Fibroblast of skin of right quadriceps (primary cell): ENCODE measurements at regions not wholly inside any gene's neighbourhood (a gene's known extent, or its start where the extent isn't known, plus 50 kb on each side); places are given as distances from the start of the nearest gene placed in this dataset.

ENCODE experiments used
- DNase-seq: peaks from one replicate; pipeline ENCODE4 v3.0.0-alpha.2; 2013

DNA sequence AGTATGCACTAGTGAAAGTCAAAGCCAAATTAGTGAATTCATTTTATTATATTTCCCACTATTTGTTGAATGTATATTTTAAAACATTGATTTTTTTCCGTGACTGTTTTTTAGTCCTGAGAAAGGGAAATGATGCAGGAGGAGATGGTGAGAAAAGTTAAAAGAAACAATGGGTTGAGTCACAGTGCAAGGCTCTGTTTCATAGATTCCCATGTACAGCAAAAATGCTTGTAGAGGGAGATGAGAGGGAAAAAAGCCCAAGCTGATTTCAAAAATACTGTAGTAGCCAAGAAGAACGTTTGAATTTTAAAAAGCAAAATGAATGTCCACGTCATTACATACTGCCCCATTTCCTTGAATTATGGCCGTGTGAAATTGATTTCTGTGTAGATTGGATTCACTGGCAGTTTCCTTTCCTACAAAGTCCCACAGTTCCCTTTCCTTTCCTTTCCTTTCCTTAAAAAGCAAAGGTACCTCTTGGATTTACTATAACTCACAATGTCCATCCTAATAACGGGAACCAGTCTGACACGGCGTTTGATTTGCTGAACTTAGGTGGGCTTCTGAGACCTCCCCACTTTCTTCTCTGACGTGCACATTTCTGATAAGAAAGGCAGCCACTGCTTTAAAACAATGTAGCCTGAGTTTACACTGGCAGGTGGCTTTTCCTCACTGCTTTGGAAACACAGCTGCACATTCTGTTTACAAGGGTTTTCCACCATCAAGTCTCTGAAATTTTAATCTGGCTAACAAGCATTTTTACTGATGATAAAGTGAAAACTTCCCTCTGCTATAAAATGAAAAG, 63.7 kb downstream of the SPCS3 start:
- peak; percentile 31 for DNase-seq

DNA sequence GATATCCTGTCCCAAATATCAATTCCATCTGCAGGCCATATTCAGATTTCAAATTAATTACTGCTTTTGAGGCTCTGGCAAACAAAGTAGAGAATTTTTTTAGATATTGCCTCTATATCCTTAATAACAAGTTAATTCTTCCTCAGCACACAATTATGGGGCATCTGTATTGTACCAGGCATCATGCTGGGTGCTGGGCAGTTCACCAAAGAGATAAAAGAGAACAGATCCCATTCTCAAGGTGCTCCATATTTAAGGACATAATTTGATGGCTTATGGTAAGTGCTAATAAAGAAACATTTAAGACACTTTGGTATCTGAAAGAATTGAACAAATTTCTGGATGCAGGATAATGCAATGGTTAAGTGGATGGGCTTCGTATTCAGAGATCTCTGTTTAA, 65.8 kb downstream of the SPCS3 start:
- no peak for DNase-seq

DNA sequence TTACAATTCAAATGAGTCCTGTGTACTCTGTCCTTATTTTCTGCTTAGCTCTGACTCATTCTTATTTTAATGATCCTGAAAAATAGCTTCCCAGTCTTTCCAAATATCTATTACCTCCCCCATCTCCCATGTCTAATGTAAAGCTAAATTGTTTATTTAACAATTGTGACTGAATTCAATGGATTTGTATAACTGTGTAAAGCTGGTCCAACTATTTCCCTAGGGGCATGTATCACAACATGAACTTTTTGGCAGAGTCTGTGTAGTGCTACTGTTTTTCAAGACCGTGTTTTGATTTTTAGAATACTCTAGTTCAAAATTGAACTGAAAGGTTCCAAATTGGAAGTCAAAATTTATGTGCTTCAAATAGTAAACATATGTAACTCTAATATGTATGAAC, 67.8 kb downstream of the SPCS3 start:
- peak; percentile 78 for DNase-seq

DNA sequence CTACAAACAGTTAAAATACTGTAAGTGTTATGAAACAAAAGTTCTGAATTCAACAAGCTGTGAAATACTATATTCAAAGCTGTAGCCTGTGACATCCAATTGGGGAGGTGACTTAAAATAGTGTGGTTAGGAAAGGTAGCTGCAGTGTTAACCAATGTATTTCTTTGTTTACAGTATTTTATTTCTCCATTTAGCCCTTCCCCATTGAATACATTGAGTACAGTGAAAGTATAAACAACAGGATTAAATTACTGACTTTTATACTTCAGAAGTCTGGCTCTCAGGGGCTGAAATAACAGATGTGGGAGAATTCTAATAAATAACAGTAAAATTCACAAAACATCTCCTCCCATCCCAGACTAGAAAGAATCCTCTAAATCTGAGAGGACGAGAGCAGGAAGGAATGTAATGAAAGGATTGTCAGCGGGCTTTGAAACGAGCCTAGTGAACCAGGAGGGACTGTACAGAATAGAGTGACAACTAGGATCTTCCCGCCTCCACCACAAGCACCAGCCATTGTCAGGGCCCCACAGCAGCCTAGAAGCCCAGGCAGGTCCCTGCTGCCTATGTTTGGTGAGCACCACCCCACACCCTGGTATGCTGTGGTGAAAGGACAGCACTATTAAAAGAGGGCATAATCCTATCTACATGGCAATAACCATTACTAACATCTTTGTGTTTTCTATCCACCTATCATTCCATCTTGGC, 73.7 kb downstream of the SPCS3 start:
- peak; percentile 10 for DNase-seq

DNA sequence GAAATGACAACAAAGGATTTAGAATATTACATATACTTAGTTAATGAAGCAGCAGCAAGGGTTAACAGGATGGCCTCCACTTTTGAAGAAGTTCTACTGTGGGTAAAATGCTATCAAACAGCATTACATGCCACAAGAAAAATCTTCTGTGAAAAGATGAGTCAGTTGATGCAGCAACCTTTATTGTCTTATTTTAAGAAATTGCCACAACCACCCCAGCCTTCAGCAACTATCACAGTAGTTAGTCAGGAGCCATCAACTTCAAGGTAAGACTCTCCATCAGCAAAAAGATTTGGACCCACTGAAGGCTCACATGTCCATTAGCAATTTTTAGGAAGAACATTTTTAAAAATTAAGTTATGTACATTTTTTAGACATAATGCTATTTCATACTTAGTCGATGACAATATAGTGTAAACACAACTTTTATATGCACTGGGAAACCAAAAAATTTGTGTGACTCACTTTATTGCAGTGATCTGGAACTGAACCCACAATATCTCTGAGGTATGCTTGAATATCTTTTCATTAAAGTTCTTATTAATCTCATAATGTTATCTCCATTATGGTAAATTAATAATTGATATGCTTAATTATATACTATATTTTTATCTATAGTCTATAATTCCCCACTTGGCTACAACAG, 81.2 kb downstream of the SPCS3 start:
- peak; percentile 86 for DNase-seq

DNA sequence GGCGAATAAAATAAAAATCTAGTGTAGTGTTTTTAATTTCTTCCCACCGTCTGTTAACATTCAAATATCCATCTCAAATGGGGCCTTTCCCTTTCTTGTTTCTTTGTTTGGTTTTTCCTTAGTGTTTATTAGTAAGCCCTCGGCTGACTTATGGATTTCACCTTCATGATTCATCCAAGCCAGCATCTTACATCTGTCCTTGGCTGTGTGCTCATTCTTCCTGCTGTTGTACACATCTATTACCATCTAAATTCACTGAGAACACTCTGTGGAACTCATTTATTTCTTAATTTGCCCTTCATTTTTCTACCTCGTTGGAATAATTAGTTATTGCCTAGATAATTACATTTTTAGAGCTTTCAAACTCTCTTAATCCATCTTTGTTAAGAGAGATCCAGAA, 84.9 kb downstream of the SPCS3 start:
- DNase-seq, result peak; percentile 56

DNA sequence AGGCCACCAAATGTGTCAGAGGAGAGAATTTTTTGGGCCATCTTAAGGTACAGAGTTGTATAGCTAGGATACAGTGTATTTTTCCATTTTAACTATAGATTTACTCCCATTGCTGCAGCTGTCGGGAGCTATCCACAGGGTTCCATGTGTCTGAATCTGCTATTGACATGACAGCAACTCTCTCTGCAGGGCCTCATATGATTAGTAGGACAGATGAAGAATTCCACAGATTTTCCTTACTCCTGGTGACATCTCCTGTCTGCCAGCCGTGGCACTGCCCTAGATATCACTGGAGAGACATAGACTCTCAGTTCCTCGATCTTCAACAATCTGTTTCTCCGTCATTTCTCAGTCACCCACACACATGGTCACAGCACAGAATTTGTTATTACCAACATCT, 86.5 kb downstream of the SPCS3 start:
- no peak for DNase-seq

DNA sequence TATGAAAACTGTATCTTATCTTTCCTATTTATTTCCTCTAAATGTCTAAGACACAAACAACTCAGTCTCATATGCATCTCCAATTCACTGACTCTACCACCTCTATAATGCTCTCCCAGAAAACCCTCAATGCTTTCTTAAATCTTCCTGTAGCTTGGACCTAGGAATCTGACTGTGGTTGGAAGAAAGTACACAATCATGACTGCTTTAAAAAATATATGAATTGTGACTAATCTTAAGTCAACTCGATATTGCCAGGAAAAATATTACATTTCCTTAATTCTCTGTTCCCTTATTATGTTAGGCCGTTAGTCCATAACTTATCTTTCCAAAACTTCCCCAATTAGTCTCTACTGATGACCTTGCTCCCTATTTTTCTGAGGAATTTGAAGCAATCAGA, 87.0 kb downstream of the SPCS3 start:
- peak; percentile 20 for DNase-seq

DNA sequence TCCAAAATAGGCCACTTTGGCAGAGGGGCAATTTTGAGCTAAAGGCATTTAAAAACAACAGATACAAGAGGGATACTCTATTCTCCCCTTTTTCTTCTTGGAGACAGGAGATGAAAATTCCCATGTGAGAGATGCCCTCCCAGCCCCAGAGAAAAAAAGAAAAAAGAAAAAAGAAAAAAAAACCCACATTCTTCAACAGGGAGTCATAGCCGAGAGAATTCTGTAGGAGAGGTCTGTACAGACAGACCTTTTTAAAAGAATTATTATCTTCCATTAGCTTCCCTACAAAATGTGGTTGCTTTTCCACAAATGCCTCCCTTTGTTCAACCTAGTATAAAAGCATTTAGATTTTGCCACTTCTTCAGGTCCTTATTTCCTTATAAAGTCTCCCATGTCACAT, 89.9 kb downstream of the SPCS3 start:
- peak; percentile 25 for DNase-seq

DNA sequence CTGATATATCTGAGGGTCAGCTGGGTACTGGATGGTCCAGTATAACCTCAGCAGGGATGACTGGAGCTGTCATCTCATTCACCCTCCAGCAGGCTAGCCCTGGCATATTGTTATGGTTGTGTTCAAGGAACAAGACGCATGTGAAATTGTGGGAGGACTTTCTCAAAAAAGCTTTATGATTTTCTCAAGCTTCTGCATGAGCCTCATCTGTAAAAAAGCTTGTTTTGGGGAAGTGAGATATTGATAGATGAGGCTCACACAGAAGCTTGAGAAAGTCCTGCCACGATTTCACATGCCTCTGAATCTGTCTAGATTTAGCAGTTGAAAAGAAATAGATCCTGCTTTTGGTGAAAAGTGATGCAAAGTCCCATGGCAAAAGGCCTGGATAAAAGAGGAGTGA, 93.4 kb downstream of the SPCS3 start:
- no peak for DNase-seq

DNA sequence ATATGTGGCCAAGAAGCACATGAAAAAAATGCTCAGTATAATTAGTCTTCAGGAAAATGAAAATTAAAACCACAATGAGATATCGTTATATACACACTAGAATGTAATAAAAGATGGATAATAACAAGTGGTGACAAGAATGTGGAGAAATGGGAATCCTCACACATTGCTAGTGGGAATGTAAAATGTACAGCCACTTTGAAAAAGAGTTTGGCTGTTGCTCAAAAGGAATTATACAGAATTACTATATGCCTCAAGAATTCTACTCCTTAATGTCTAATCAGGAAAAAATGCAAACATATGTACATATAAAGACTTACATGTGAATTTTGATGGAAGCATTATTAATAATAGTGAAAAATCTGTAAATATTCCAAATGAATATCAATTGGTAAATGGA, 102.2 kb downstream of the SPCS3 start:
- peak; percentile 88 for DNase-seq

DNA sequence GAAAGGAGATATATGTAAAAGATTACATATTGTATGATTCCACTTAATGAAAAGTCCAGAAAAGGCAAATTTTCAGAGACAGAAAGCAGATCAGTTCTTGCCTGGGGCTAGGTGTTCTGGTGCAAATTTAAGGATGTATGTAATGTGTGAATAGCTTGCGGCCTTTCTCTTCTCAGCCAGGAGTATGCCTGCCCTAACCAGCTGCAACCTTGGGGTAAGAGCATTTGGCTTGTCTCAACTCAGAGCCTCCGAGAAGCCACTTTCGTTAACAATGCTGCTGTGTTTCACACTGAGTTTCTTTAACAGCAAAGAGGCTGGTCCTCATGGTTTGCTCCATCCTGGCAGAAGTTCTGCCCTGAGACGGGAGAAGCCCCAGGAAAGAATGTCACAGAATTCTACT, 102.7 kb downstream of the SPCS3 start:
- no peak for DNase-seq

DNA sequence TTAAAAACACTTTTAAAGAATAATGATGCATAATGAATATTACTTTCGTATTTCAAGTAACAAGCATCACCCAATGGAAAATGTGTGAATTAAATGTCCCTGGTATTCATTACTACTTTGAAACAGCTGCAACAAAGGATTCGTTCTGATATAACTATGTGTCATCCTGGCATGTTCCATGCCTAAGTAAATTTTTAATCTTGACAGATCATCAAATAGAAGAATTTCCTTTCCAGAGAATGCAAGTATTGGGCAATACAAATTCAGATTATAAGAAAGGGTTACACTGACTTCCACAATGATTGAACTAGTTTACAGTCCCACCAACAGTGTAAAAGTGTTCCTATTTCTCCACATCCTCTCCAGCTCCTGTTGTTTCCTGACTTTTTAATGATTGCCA, 105.3 kb downstream of the SPCS3 start:
- DNase-seq, result peak; percentile 71

DNA sequence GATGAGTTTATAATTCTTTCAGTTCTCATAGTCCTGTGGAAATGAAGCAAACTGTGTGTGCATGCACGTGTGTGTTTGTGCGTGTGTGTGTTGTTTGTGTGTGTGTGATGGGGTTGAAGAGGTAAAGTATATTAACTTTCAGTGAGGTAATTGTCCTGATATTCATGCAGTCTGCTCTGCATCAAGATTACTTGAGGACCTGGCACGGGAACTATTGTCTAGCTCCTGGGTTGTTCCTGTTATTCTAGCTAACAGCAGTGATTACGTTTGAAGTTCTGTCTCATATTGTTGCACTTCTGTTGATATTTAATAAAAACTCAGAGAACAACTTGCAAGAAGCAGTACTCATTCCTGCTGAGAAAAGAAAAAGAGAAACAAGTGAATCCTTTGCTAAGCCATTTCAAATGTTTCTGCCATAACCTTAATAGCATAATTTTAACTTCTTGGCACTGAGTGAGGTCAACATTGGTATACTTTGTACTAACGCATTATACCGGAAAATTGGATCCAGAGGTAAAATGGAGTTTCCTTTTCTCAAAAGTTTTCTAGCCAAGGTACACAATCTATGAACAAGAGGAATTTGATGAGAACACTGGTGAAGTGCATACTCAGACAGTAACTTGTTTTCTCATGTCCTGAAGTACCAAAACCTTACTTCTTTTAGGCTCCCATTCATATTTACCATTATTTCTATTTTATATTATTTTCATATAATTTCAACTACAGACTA, 113.2 kb downstream of the SPCS3 start:
- no peak for DNase-seq

DNA sequence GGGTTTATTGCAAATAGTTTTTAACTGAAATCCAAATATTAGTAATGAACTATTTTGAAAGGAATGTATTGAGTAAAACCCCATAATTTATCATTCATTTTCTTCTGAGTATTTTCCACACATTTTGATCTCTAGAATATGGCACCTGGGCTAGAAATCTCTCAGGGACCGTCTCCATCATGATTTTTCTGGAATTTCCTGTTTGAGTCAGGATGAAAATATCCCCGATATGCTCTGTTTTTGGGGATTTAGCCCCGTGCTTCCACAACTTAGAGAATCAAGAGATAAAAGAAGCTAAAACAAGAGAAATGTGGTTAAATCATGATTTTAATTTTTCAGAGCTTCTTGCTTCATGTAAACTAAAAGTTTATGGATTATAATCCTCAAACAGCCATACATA, 114.2 kb downstream of the SPCS3 start:
- DNase-seq, result peak; percentile 57

DNA sequence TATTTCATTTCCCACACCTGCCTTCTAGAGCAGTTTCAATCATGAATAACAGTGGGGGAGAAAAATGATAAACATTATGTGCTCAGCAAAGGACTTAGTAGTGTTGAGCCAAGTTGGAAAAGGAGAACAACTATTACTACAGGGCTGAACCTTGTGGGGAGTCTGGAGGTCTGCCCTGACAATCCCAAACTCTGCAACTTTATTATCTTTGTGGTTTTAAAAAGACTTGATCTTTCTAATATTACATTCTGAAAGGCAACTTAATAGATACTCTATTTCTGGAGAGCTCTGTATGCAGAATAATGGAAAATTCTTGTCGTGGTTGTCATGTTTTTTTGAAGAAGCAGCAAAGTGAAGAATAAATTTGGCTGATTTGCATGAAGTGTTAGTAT, 116.1 kb downstream of the SPCS3 start:
- peak; percentile 76 for DNase-seq

DNA sequence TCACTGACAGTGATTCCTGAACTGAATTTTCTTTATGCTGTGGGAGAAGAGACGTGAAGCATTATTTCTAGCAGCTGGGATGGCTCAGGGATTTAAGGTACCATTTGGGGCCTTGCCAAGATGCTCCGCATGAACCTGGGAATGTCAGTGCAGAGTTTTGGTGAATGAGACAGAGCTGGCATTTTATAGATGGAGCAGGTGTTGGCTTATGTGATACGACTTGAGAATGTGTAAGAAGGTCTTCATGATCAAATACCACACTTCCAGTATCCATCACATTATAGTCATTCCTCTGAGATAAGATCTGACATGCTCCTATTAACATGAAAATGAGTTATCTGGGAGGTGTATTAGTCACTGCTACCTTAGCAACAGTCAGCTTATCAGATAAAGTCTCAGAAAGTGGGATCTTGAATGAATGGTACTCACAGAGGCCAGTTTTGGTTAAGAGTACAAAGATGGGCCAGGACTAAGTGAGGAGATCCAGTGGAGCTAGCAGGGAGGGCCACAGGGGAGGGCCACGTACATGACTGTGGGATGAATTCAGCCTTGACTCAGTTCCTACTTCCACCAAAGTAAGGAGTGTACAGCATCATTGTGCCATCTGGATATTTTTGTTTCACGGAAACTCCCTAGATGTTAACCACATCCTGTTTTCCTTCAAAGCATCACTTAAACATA, 116.7 kb downstream of the SPCS3 start:
- peak; percentile 80 for DNase-seq

DNA sequence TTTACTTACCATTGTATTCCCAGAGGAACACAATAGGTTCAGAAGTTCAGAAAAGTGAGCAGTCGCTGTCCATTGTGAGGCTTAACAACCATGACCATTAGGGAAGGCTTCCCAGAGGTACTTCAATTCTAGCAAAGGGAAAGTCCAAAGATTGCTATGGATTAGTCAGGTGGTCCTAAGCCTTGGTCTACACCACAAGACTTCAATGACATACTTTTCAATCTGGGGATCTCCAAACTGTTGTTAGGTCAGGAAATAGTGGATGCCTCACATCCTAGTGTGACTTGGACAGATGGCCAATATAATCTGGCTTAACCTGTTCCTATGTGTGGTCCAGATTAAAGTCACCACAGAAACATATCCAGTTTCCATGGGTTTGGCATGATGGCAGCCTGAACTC, 118.0 kb downstream of the SPCS3 start:
- no peak for DNase-seq

DNA sequence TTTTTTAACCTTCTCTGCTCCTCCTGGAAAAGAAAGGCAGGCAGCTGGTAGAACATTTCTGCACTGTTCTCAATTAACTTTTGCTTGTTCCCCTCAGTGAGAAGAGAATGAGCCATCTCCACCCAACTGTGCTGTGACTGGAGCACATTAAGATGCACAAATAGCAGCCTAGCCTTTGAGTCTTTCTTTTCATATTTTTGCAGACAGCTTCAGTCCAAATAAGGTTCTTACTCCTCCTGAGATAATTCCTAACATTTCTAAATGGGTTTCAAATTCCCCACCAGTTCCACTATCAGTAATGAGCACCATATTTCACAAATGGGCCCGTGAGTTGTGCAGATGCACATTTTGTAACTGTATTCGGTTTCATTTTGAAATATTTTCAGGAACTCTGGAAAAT, 118.6 kb downstream of the SPCS3 start:
- DNase-seq, result peak; percentile 76

DNA sequence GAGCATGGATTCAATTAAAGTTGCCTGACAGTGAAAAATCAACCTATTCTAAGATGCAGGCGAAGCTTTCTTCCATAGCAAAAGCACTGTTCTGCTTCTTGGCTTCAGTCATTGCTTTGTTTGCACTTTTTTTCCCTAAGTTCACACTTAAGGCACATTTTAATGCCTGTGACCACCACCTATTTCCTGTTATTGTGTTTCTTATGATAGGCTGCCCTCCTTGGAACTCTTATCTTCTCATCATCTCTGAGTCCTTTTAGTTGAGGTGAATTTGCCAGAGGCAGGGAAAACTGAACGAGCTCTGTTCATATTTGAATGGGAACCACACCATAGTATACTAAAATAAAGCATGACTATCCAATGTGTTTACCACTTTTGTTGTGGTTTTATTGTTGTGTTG, 119.8 kb downstream of the SPCS3 start:
- no peak for DNase-seq

DNA sequence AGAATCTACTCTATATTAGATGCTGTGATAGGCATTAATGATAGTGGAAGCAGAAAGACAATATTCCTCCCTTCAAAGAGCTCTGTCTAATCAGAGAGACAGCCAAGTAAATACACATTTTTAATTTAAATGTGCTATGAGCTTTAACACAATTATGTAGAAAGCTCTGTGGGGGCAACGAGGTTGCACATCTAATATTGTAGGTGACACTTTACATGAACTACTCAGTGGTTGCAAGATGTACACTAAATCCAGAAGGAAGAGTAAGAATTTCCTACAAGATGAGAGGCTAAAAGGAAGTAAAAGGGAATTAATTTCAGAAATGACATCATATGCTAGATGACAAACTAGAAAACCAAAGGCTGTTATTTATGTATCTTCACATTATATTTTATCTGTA, 120.9 kb downstream of the SPCS3 start:
- DNase-seq, result no peak

DNA sequence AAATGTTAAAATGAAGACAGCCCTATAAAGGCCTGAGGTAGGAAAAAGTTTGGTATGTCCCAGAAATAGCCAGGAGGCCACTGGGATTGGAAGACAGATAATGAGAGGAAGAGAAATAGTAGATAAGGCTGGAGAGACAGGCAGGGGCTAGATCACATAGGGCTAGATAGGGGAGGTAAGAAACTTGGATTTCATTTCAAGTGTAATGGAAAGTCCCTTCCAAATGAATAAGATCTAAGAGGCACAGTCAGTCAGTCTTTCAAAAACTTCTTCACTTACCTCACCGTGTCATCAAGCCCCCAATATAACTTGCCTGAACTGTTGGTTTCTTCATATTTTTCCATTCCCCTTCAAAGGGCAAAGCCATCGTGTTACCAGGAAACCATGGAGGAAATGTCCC, 121.8 kb downstream of the SPCS3 start:
- no peak for DNase-seq

DNA sequence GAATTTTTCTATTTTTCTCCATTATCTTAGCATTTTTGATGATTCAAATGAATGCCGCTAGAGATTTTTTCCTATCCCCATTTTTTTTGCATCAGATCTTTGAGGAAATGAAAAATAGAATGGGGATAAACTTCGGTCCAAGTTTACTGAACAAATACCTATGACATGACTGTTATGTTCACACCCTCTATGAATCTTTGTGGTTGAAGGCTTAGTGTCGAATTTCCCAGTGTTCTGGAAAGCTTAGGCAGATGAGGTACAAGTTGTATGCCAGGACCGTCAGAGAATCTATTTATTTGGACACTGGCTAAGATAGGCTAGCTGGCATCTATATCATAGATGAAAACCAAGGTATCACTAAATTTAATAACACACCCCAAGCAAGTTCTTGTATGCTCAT, 123.4 kb downstream of the SPCS3 start:
- peak; percentile 96 for DNase-seq
